Cardiac fibroblast (primary cell): ENCODE measurements at regions not wholly inside any gene's neighbourhood (a gene's known extent, or its start where the extent isn't known, plus 50 kb on each side); places are given as distances from the start of the nearest gene placed in this dataset.

Source experiments
- DNase-seq, 2 donors: peaks; one replicate each; pipeline versions ENCODE4 v3.0.0 to v3.0.0-alpha.2; 2010; ENCODE audit warnings: low read depth in 2 of 2
- H3K4me3 ChIP-seq, 2 donors: replicated peaks in 1 of 2; 1 replicate in 1 of 2; 2 replicates in 1 of 2; pipeline ENCODE4 v1.5.1; 2011; ENCODE audit warnings: low read depth in 2 of 2, low read length in 2 of 2, mild to moderate bottlenecking in 2 of 2, moderate library complexity in 1 of 2
- TF ChIP-seq, protein P1 (sequence below): IDR thresholded peaks from one replicate; pipeline ENCODE4 v1.5.1; 2011; ENCODE audit warnings: low read depth, mild to moderate bottlenecking, low read length, inconsistent platforms

DNA sequence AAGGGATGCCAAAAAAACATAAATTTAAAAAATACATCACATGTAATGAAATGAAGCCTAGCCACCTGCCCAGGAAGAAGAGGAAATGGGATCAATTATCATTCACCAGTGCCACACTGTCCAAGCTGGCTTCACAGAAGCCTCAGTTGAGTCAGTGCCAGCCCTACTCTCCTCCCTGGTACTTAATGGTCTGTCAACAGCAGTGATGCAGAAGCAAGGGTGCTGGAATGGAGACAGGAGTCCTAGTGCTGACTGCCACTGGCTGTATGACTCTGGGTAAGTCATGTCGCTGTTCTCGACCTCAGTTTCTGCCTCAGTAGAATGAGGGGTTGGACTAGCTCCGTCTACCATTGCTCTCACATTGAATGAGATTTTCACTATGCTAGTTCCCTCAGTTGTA lies 78.5 kb upstream of the LARS2 start:
- no peak overlapping the region for H3K4me3 ChIP-seq
- no peak for DNase-seq
- TF ChIP-seq, protein P1, sequence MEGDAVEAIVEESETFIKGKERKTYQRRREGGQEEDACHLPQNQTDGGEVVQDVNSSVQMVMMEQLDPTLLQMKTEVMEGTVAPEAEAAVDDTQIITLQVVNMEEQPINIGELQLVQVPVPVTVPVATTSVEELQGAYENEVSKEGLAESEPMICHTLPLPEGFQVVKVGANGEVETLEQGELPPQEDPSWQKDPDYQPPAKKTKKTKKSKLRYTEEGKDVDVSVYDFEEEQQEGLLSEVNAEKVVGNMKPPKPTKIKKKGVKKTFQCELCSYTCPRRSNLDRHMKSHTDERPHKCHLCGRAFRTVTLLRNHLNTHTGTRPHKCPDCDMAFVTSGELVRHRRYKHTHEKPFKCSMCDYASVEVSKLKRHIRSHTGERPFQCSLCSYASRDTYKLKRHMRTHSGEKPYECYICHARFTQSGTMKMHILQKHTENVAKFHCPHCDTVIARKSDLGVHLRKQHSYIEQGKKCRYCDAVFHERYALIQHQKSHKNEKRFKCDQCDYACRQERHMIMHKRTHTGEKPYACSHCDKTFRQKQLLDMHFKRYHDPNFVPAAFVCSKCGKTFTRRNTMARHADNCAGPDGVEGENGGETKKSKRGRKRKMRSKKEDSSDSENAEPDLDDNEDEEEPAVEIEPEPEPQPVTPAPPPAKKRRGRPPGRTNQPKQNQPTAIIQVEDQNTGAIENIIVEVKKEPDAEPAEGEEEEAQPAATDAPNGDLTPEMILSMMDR, result no peak

DNA sequence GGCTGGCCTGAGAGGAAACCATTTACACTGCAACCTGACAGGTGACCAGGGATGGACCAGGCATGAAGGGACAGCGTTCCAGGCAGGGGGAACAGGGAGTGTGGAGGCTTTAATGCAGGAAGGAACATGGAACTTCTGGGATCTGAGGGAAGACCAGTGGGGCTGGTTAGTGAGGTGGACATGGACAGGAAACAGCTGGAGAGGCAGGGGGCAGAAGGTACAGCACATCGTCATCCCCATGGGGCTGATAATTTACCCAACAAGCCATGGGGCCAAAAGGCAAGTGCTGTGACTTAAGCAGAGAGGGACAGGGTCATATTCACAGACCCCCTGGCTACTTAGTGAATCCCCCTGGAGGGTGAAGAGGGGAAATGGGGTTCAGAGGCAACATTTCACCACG lies 77.0 kb upstream of the LARS2 start:
- DNase-seq, result no peak
- TF ChIP-seq, protein P1, result no peak
- H3K4me3 ChIP-seq, result no peak overlapping the region

DNA sequence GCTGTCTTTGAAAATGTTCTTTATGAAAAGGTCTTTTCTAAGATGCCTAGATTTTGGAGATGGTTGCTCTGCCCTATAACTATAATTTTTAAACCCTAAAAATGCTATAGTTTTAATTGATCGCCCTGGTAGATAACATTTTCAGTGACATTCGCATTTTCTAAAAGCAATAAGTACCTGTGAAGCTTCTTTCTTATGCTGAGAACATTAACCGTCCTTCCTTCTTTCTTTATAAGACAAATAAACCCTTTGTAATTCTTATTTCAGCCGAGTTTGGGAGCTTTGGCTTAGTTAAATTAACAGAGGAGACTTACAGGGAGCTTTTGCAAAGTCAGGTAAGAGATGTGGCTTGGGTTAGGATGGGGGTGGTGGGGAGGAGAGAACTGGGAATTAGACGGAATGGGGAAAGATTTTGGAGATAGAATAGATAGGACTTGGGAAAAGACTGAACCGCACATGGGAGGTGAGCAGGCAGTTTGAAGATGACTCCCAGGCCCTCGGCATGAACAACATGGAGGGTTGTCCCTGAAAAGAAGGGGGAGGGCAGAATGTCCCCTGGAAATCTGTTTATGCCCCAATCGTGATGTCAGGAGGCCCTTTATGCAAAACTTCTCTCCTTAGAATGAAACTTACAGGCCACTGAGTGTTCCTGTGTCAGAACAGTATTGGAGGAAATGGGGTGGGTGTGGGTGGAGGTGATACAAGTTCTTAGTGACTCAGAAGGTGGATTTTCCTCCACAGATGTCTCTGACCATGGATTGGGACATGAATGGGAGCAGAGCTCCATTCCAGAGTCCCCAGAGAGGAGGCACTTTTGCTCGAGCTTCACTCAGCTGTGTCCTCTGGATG lies 76.2 kb upstream of the LARS2 start:
- H3K4me3 ChIP-seq, result no peak overlapping the region
- no peak for DNase-seq
- TF ChIP-seq, protein P1, result no peak

DNA sequence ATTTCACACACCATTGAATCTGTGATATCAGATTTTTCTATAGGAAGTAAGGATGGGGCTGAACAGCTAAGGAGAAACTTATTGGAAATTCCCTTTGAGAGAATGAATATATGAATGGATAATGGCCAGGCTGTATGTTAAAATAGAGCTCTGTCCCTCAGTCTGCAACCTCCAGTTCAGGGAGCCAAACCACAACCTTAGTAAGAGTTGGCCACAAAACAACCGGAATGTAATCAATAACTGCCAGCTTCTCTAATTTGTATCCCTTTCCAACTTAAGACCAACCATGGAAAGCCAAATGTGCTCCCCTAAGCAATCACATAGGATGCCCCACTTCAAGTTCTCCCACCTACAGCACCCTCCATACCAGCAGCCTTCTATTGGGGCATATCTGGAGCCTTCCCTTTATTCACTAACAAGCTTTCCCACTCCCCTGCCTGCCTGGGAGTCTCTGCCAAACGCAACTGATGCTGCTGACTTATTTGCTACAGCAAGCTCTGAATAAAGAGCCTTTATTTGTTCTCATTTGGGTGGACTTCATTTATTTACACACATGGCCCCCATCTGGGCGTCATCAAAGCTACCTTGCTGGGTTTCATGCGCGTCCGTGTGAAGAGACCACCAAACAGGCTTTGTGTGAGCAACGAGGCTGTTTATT lies 75.4 kb upstream of the LARS2 start:
- TF ChIP-seq, protein P1, result no peak
- H3K4me3 ChIP-seq, result no peak overlapping the region
- DNase-seq, result no peak

DNA sequence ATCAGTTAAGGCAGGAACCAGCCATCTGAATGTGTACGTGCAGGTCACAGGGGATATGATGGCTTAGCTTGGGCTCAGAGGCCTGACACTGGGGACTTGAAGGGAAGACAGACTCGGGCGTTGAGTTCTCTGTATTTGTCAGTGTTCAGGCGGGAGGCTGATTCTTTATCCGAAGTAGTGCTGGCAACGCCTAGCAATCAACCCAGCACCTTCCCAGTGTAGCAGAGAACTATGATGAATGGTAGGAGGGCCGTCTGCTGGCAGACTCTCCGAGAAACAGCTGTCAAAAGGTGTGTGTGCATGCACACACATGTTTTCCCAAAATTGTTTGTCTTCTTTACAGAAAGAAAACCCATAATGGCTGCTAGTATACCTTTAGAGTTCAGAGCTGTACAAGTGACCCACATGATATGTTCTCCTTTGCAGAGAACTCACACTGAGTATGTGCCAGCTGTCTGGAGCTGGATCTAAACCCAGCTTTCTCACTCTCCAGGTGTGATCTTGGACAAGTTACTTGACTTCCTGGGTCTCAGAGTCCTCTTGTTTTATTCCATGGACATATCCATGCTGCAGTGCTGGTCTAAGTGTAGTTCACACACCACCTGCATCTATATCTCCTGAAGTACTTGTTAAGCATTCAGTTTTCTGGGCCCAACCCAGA lies 74.5 kb upstream of the LARS2 start:
- DNase-seq, result no peak
- TF ChIP-seq, protein P1, result no peak
- H3K4me3 ChIP-seq, result no peak overlapping the region

DNA sequence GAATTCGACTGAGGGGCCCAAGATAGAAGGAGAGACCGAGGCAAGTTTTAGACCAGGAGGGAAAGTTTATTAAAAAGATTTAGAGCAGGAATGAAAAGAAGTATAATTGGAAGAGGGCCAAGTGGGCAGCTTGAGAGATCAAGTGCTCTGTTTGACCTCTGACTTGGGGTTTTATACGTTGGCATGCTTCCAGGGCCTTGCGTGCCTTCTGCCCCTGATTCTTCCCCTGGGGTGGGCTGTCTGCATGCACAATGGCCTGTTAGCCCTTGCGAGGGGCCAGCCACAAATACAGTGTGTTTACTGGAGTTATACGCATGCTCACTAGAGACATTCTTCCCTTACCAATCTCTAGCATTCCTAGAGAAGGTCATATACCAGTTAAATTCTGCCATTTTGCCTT lies 70.7 kb upstream of the LARS2 start:
- no peak overlapping the region for H3K4me3 ChIP-seq
- DNase-seq, result no peak
- TF ChIP-seq, protein P1, result no peak
